Activated CD4-positive, alpha-beta T cell treated with anti-CD3 and anti-CD28 coated beads, Interleukin-2, amount 10 ng/mL, durations not matched to agents 24 days and 14 days (primary cell): ENCODE measurements at regions not wholly inside any gene's neighbourhood (a gene's known extent, or its start where the extent isn't known, plus 50 kb on each side); places are given as distances from the start of the nearest gene placed in this dataset.

Experiments used
- DNase-seq: peaks from one replicate; pipeline ENCODE4 v3.0.0; 2022
- H3K27ac Mint-ChIP-seq: one replicate; pipeline ENCODE4 v1.8.0; 2022; ENCODE audit warnings: mild to moderate bottlenecking, mixed read lengths
- H3K27me3 Mint-ChIP-seq: one replicate; pipeline ENCODE4 v1.8.0; 2022; ENCODE audit warnings: mixed read lengths
- H3K36me3 Mint-ChIP-seq: one replicate; pipeline ENCODE4 v1.8.0; 2022; ENCODE audit warnings: low read depth, mild to moderate bottlenecking, mixed read lengths
- H3K4me1 Mint-ChIP-seq: one replicate; pipeline ENCODE4 v1.8.0; 2021; ENCODE audit warnings: mixed read lengths
- H3K4me3 Mint-ChIP-seq: one replicate; pipeline ENCODE4 v1.8.0; 2022; ENCODE audit warnings: mild to moderate bottlenecking, moderate library complexity, mixed read lengths
- H3K9me3 Mint-ChIP-seq: one replicate; pipeline ENCODE4 v1.8.0; 2021; ENCODE audit warnings: mixed read lengths
- intact Hi-C: fragments of 100-400 bp; cut with micrococcal nuclease; formaldehyde crosslinking; loops from one replicate; pipeline ENCODE4 v1.15.1; 2023

DNA sequence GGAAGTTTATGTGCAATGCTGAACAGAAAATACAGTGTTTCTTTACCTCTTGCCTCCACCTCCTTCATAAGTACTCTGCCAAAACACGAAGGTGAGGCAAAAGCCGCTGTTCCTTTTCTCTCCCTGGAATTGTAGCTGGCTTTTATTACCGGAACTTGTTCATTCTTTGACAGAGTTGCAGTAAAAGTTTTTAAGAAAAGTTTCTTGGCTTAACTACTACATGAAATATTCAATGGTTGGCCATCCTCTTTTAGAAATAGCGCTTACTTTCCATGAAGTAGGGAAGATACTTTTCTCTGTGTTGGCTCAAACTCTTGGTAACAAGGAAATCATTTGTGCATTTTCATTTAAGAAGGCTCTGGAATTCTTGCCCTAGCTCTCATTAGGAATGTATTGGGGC is 950.7 kb upstream of the FANCL start:
- no peak for DNase-seq
- no peaks in the 10 kb centered on the region for H3K36me3 Mint-ChIP-seq
- no peaks in the 10 kb centered on the region for H3K27me3 Mint-ChIP-seq
- no peak overlapping the region for H3K4me3 Mint-ChIP-seq
- H3K9me3 Mint-ChIP-seq: no peaks in the 10 kb centered on the region
- no peaks in the 10 kb centered on the region for H3K4me1 Mint-ChIP-seq
- H3K27ac Mint-ChIP-seq: no peak overlapping the region
- intact Hi-C loops: no loop called here

DNA sequence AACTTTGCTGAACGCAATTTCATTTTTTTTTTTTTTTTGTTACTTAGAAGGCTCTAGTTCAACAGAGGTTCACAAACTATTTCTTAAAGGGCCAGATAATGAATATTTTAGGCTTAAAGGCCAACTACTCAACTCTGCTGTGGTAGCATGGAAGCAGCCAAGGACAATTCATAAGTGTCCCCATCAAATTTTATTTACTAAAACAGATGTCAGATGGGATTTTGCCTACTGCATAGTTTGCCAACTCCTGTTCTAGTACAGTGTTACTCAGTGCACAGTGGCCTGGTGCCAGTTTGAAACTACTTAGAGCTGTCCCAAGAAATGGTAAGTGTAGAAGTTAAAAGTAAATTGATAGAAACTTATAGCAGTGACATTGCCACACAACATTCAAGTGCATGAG is 949.4 kb upstream of the FANCL start:
- Mint-ChIP-seq H3K4me1 (no peaks in the 10 kb centered on the region), H3K4me3 (no peak overlapping the region), H3K36me3 (no peaks in the 10 kb centered on the region), H3K27me3 (no peaks in the 10 kb centered on the region), H3K9me3 (no peaks in the 10 kb centered on the region), H3K27ac (no peak overlapping the region)
- no peak for DNase-seq
- intact Hi-C loops: no loop called here

DNA sequence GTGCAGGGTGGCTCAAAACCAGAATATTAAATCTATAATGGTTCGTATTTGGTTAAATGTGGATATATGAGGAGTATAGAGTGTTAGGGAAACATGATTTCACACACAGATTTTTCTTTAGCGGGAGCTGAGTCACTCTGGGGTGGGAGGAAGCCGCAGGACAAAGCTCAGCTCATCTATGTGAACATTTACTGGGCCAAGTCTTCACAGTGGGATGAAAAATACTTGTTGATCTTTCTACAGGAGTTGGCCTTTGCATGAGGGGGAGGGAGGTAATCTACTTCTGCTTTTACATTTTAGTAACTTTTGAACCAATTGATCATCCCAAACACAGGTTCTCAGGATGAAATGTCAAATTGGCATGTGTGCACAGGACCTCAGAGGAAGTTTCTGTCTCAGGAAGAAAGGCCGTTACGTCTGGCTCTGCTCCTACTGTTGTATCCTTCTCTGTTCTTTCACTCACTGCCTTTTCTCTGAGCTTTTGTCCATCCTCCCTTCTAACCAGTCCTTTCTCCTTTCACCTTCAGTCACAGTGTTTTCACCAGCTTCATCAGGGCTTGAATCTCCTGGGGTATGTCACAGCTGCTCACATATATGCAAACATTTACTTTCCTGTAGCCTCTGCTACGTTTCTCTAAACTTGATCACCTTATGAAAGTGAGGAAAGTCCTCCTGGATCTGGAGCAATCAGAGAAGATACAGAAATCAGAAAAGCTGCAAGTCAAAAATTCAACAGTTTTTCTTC is 943.3 kb upstream of the FANCL start:
- no peak for DNase-seq
- Mint-ChIP-seq H3K27ac (no peak overlapping the region), H3K27me3 (peaks cover 5% of the 10 kb centered on the region), H3K4me1 (no peaks in the 10 kb centered on the region), H3K4me3 (no peak overlapping the region), H3K9me3 (no peaks in the 10 kb centered on the region), H3K36me3 (no peaks in the 10 kb centered on the region)
- intact Hi-C loops: no loop called here

DNA sequence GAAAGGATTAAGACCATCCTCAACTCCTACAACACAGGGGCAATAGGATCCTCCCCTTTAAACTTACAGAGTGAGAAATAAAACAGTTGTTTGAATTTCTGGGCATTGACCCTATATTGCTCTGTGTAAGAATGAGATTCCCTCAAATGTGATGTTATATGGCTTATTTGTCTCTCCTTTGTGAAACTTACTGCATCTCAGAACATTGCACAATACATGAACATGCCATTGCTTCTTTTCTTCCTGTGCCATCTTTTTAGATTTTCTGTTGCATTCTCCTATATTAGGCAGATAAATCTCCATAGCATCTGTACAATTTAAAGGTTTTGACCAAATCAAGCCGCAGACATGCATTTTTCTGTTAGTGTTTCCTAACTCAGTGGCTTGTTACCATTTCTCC is 941.9 kb upstream of the FANCL start:
- no peak for DNase-seq
- Mint-ChIP-seq H3K27me3 (peaks cover 5% of the 10 kb centered on the region), H3K4me3 (no peak overlapping the region), H3K4me1 (no peaks in the 10 kb centered on the region), H3K27ac (no peak overlapping the region), H3K9me3 (no peaks in the 10 kb centered on the region), H3K36me3 (no peaks in the 10 kb centered on the region)
- intact Hi-C loops: no loop called here

DNA sequence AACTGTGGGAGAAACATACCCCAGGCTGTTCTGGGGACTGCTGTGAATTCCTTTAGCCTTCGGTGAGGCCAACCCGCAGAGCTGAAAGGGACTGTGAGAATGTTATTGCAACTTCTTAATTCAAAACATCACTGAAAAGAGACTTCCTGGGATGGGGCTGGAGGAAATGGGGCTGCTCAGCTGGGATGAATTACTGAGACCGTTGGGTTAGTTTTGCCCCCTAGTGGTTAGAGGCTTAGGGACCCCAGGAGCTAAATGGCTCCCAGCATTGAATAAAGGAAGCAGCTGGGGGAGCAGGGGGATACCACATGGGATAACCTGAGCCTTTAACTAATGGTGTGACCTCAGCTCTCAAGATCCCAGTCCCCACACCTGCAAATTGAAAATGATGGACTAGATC is 941.1 kb upstream of the FANCL start:
- H3K27ac Mint-ChIP-seq: no peak overlapping the region
- intact Hi-C loops: no loop called here
- no peaks in the 10 kb centered on the region for H3K4me1 Mint-ChIP-seq
- no peak overlapping the region for H3K4me3 Mint-ChIP-seq
- H3K27me3 Mint-ChIP-seq: peaks cover 5% of the 10 kb centered on the region
- no peaks in the 10 kb centered on the region for H3K36me3 Mint-ChIP-seq
- no peak for DNase-seq
- H3K9me3 Mint-ChIP-seq: no peaks in the 10 kb centered on the region

DNA sequence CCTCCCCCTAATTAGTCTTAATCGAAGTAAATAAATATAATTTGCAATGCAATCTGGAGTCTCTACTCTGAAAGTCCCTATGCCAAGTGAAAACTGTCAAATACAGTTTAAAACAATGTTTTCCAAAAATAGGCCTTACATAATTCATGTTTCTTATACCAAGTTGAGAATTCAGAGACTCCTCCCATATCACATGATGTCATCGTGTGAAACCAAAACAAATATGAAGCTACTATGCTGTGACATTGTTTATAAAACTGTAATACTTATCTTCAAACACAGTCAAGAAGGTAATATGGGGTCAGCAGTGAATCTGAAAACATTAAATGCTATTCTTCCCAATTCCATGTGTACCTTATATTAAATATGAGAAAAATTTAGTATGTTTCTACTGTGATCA is 940.2 kb upstream of the FANCL start:
- H3K27me3 Mint-ChIP-seq: peaks cover 5% of the 10 kb centered on the region

DNA sequence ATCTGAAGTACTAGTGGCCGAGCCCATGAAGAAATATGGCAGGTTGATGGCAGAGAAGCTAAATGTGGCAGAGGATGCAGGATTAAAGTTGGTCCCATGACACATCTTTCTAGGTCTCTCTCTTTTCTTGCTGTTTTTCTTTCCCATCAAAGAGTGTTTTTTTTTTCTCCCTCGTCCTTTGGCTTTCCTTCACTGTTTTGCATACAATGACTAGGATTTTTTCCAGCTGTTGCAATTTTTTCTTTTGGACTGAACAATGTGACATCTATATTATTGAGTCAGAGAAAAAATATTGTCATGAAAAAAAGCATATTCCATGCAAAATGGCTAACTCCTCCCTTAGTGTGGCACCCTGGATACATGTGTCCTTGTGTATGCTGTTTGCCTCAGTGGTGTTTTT is 939.5 kb upstream of the FANCL start:
- no peak overlapping the region for H3K4me3 Mint-ChIP-seq
- no peak overlapping the region for H3K27ac Mint-ChIP-seq
- H3K36me3 Mint-ChIP-seq: no peaks in the 10 kb centered on the region
- H3K4me1 Mint-ChIP-seq: no peaks in the 10 kb centered on the region
- intact Hi-C loops: no loop called here
- H3K9me3 Mint-ChIP-seq: no peaks in the 10 kb centered on the region
- H3K27me3 Mint-ChIP-seq: peaks cover 5% of the 10 kb centered on the region
- DNase-seq: no peak

More for the DNA sequence above, 940.2 kb upstream of the FANCL start:
- intact Hi-C loops: no loop called here
- Mint-ChIP-seq H3K9me3 (no peaks in the 10 kb centered on the region), H3K4me1 (no peaks in the 10 kb centered on the region), H3K27ac (no peak overlapping the region), H3K36me3 (no peaks in the 10 kb centered on the region), H3K4me3 (no peak overlapping the region)
- no peak for DNase-seq

DNA sequence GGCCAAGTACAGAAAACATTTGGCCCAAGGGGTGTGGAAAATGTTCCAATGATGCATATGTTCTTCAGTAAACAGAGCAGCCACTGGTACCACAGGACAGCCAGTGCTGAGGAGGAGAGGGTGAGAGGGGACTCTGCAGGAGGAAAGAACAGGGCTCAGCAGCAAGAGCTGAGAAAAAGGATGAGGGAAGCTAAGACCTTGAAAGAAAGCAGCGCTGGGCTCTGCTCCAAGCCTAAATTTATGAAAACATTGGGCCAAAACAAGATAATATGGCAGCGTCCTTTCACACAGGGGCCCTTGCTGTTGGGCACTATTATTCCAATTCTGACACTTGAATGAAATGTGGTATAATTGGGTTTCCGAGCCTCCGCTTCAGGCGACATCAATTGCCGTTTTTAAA is 939.0 kb upstream of the FANCL start:
- DNase-seq: no peak
- no peaks in the 10 kb centered on the region for H3K9me3 Mint-ChIP-seq
- H3K36me3 Mint-ChIP-seq: no peaks in the 10 kb centered on the region
- H3K27ac Mint-ChIP-seq: no peak overlapping the region
- intact Hi-C loops: no loop called here
- no peaks in the 10 kb centered on the region for H3K4me1 Mint-ChIP-seq
- H3K27me3 Mint-ChIP-seq: peaks cover 5% of the 10 kb centered on the region
- no peak overlapping the region for H3K4me3 Mint-ChIP-seq

DNA sequence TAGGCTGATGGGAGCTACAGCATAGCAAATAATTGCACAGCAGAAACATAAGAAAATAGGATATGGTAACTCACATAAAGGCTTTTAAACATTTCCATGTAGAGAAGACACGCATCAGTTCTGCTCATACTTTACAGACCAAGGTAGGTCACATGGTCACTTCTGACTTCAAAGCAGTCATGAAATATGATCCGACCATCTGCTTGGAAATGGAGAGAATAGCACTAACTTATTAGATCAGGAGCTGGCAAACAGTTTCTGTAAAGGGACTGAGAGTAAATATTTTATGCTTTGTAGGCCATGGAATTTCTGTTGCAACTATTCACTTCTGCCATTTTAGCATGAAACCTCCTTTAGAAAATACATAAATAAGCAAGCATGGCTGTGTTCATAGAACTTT is 936.6 kb upstream of the FANCL start:
- Mint-ChIP-seq H3K36me3 (no peaks in the 10 kb centered on the region), H3K9me3 (no peaks in the 10 kb centered on the region), H3K4me1 (no peaks in the 10 kb centered on the region), H3K4me3 (no peak overlapping the region), H3K27me3 (no peaks in the 10 kb centered on the region), H3K27ac (no peak overlapping the region)
- no peak for DNase-seq
- intact Hi-C loops: no loop called here

DNA sequence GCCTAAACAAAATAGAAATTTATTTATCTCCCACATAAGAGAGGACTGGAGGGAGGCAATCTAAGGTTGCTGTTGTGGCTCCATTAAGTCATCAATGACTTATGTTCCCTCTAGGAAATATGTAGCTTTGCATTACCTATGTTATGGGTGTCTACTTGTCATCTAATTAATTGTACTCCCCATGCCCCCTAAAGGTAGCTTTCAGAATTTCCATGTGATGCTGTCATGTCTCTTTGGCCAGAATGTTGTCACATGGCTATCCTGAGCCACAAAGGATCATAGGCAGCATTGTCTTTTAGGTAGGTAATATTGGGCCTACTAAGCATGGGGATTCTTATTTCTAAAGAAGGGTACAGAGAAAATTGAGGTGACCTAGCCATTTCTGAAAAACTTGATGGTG is 935.6 kb upstream of the FANCL start:
- H3K27me3 Mint-ChIP-seq: no peaks in the 10 kb centered on the region
- DNase-seq: no peak
- H3K27ac Mint-ChIP-seq: no peak overlapping the region
- no peaks in the 10 kb centered on the region for H3K36me3 Mint-ChIP-seq
- H3K9me3 Mint-ChIP-seq: no peaks in the 10 kb centered on the region
- no peaks in the 10 kb centered on the region for H3K4me1 Mint-ChIP-seq
- no peak overlapping the region for H3K4me3 Mint-ChIP-seq
- intact Hi-C loops: no loop called here

DNA sequence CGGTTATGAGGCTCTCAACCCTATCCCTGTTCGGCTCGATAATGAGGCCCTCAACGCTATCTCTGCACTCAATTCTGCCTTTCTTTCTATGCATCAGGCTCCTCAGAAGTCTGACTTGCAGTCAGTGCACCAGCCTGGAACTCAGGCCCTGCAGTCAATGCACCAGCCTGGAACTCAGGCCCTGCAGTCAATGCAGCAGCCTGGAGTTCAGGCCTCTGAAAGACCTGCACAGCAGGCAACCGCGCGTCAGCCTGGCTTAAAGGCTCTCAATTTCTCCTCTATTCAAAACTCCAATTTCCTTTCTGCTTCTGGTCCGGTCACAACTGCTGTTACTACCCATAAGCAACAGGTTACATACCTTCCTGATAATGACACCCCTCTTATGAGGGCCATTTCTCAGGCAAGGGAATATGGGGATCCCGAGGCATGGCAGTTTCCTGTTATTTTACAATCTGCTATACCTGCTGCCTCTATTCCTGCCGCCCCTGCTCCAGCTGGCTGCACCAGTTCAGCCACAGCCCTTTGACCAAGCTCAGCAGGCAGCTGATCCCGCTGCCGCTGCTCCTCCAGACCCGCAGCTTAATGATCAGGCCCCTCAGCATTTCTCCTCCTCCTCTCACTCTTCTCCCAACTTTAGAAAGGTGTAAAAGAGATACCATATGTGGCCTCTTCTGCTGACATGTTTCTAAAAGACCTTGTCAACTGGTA is 933.6 kb upstream of the FANCL start:
- no peak overlapping the region for H3K4me3 Mint-ChIP-seq
- H3K27me3 Mint-ChIP-seq: no peaks in the 10 kb centered on the region
- no peaks in the 10 kb centered on the region for H3K9me3 Mint-ChIP-seq
- intact Hi-C loops: no loop called here
- no peak for DNase-seq
- no peak overlapping the region for H3K27ac Mint-ChIP-seq
- no peaks in the 10 kb centered on the region for H3K4me1 Mint-ChIP-seq
- H3K36me3 Mint-ChIP-seq: no peaks in the 10 kb centered on the region

DNA sequence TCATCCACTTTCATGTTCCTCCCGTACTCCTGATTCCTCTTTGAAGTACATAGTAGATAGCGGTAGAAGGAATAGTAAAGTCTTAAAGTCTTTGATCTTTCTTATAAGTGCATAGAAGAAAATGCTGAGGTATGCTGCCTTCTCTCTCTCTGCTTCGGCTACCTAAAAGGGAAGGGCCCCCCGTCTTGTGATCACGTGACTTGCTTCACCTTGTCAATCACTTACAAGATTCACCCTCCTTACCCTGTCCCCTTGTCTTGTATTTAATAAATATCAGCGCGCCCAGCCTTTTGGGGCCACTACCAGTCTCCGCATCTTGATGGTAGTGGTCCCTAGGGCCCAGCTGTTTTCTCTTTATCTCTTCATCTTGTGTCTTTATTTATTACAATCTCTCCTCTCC is 932.2 kb upstream of the FANCL start:
- H3K27me3 Mint-ChIP-seq: no peaks in the 10 kb centered on the region
- no peaks in the 10 kb centered on the region for H3K4me1 Mint-ChIP-seq
- no peak overlapping the region for H3K27ac Mint-ChIP-seq
- H3K9me3 Mint-ChIP-seq: no peaks in the 10 kb centered on the region
- H3K4me3 Mint-ChIP-seq: no peak overlapping the region
- intact Hi-C loops: no loop called here
- H3K36me3 Mint-ChIP-seq: no peaks in the 10 kb centered on the region
- DNase-seq: no peak

DNA sequence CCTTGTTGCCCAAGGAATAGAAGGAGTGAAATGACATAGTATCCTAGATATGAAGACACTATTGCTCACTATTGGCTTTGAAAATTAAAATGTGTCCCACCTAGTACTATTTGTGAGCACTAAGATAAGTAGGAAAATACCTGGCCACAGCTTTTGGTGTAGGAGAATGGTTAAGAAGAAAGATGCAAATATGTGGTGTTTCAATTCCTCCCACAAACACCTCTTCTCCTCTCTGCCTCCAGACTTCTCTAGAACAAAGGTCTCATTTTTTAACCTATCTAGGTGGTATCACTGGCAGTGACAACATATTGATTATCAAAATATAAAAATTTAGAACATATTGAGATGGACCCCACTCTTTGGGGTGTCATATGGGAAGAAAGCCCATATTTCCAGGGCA is 929.9 kb upstream of the FANCL start:
- Mint-ChIP-seq H3K9me3 (no peaks in the 10 kb centered on the region), H3K36me3 (no peaks in the 10 kb centered on the region), H3K4me3 (no peak overlapping the region), H3K4me1 (no peaks in the 10 kb centered on the region), H3K27ac (no peak overlapping the region), H3K27me3 (no peaks in the 10 kb centered on the region)
- intact Hi-C loops: no loop called here
- DNase-seq: no peak

DNA sequence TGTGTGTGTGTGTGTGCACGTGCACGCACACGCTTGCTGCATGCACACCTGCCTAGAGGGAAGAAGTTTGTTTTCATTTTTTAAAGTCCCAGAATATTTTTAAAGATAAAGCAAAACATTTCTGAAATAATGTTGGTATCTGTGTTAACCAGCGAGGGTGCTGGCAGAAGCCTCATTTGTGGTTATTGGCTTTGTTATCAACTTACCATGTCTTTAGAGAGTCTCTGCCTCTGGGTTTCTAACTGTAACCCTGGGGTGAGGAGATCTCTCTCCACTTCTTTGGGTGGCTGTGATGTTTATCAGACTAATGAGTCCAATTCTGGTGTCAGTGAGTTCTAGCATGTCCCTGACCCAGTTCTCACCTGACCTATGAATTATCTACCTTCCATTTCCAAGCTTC is 927.6 kb upstream of the FANCL start:
- Mint-ChIP-seq H3K36me3 (no peaks in the 10 kb centered on the region), H3K27me3 (no peaks in the 10 kb centered on the region)

DNA sequence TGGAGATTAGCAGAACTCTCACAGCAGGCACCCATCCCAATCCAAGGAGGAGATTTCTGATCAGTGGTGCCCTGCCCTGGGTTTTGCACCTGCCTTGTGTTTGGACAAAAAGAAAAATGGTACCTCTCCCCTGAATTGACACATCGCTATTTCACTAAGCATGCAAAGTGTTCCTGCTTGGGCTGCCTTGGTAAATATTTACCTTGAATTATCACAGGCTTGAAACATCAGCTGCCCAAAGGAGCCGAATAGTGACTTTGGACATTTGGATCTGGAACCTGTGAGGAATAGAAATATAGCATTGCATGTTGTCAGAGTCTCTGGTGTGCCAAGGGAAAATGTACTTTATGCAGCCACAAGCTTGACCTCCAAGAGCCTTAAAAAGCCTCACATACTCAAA is 926.4 kb upstream of the FANCL start:
- H3K4me1 Mint-ChIP-seq: no peaks in the 10 kb centered on the region
- no peak overlapping the region for H3K27ac Mint-ChIP-seq
- DNase-seq: no peak
- no peaks in the 10 kb centered on the region for H3K27me3 Mint-ChIP-seq
- no peak overlapping the region for H3K4me3 Mint-ChIP-seq
- H3K9me3 Mint-ChIP-seq: no peaks in the 10 kb centered on the region
- no peaks in the 10 kb centered on the region for H3K36me3 Mint-ChIP-seq
- intact Hi-C loops: no loop called here

More for the DNA sequence above, 927.6 kb upstream of the FANCL start:
- Mint-ChIP-seq H3K4me1 (no peaks in the 10 kb centered on the region), H3K9me3 (no peaks in the 10 kb centered on the region), H3K27ac (no peak overlapping the region), H3K4me3 (no peak overlapping the region)
- DNase-seq: no peak
- intact Hi-C loops: no loop called here
